GM19239 (cell line): ENCODE measurements at regions not wholly inside any gene's neighbourhood (a gene's known extent, or its start where the extent isn't known, plus 50 kb on each side); places are given as distances from the start of the nearest gene placed in this dataset.
"Not testable (repeated sequence)": the region's sequence is repeated elsewhere in the genome, so short reads cannot be mapped to it uniquely, and the experiment has no call there.

Experiments
- DNase-seq: peaks from one replicate; pipeline ENCODE4 v3.0.0; 2011; ENCODE audit warnings: low spot score; ENCODE audit not compliant: insufficient read length
- FAIRE-seq: peaks from 2 replicates; lab custom pipeline; 2011; peaks lifted over from hg19 to GRCh38; lab: Jason Lieb, UNC

DNA sequence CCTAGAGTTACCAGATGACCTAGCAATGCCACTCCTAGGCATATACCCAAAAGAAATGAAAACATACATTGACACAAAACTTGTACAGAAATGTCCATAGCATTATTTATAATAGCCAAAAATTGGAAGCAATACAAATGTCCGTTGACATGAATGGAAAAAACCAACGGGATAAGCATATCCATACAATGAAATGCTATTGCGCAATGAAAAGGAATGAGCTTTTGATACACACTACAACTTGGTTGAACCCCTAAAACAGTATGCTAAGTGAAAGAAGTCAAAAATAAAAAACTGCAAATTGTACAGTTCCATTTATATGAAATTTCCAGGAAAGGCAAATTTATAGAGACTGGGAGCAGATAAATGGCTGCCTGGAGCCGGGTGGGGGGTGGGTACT lies 90.6 kb upstream of the G2E3 start:
- FAIRE-seq (no peak), DNase-seq (no peak)

DNA sequence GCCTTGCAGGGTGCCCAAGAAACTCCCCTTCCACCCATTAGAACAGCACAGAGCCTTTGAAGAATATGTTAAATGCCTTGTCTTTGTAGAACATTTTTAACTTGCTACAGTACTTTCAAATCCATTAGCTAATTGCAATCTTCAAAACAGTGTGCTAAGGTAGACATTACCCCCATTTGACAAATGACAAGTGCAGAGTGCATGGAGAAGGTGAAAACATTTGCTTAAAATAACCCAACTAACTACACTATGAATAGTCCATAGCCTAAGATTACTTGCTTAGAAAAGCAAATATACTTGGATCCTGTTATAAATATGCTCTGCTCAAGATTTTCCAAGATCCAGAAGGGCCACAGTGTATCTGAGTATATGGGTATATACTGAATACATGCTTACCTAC lies 87.0 kb upstream of the G2E3 start:
- FAIRE-seq, result no peak
- DNase-seq, result no peak

DNA sequence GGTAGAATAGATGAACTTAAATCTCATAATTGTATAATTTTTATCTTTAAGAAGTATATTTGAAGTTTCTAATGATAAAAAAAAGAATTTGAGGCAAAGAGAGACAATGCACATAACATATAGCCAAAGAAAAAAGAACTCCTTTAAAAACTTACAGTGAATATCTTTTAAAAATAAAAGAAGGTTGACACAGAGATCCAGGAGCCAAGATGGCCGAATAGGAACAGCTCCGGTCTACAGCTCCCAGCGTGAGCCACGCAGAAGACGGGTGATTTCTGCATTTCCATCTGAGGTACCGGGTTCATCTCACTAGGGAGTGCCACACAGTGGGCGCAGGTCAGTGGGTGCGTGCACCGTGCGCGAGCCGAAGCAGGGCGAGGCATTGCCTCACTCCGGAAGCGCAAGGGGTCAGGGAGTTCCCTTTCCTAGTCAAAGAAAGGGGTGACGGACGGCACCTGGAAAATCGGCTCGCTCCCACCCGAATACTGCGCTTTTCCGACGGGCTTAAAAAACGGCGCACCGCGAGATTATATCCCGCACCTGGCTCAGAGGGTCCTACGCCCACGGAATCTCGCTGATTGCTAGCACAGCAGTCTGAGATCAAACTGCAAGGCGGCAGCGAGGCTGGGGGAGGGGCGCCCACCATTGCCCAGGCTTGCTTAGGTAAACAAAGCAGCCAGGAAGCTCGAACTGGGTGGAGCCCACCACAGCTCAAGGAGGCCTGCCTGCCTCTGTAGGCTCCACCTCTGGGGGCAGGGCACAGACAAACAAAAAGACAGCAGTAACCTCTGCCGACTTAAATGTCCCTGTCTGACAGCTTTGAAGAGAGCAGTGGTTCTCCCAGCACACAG lies 84.9 kb upstream of the G2E3 start:
- not testable (repeated sequence) for DNase-seq, FAIRE-seq

DNA sequence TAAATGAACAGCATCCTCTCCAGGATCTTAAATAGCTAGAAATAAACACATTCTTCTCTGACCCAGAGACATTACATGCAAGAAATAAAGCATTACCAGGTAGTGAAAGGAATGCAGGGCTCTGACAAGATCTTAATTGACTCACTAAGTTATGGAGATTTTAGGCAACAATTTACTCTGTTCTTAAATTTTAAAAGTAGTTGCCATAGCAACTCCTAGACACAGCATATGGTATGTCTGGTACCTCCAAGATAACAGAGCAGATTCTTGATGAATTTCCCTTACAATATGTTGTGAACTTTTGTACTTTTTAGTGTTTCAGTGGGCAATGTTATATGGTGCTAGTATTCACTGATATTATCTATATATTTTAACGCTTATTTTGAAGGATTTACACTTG lies 76.7 kb upstream of the G2E3 start:
- no peak for FAIRE-seq
- DNase-seq, result no peak

DNA sequence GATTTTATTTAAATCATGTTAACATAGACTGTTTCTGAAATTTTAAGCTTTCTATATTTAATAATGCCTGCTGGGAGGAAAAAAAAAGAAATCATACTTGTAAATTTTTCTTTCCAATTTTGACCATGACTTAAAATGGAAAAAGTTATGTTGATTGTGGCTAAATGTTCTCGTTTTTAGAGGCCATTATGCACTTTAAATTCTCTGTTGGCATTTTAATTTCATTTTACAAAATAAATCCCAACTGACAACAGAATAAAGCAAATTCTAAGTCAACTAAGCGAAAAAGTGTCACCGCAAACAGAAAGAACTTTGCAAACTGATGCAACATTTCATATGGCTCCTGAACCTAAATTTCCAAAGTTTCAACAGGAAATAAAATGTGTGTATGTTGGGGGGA lies 74.8 kb upstream of the G2E3 start:
- DNase-seq, result no peak
- no peak for FAIRE-seq

- DNase-seq, result no peak
Measured at GRCh38 chr14:30484976-30485375, 74.0 kb upstream of the G2E3 start.

DNA sequence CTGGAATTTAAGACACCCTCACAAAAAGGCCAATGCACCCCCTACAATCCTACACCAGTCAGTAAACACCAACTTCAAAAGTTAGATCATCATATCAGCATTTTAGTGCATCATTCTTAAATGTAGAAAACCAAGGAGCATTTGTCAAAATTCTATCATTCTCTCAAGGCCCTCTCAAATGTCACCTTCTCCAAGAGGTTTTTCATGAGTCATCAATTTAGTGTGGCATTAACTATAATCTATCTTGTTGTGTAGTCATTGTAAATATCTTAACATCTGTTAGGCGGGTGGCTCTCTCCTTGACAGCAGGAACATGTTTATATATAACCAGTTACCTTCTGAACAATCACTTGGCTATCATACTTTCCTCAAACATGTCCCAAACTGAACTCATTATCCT lies 62.1 kb upstream of the G2E3 start:
- DNase-seq (no peak), FAIRE-seq (no peak)

More at GRCh38 chr14:30484976-30485375, 74.0 kb upstream of the G2E3 start:
- FAIRE-seq, result no peak

GRCh38 chr14:30499358-30499757 lies 59.6 kb upstream of the G2E3 start:
- no peak for DNase-seq
- no peak for FAIRE-seq

GRCh38 chr14:30500222-30500621 lies 58.7 kb upstream of the G2E3 start:
- FAIRE-seq (no peak), DNase-seq (no peak)

GRCh38 chr14:30507209-30507608 lies 51.7 kb upstream of the G2E3 start:
- no peak for DNase-seq
- no peak for FAIRE-seq
